ENCODE measurements at regions not wholly inside any gene's neighbourhood (a gene's known extent, or its start where the extent isn't known, plus 50 kb on each side); places are given as distances from the start of the nearest gene placed in this dataset.

DNA sequence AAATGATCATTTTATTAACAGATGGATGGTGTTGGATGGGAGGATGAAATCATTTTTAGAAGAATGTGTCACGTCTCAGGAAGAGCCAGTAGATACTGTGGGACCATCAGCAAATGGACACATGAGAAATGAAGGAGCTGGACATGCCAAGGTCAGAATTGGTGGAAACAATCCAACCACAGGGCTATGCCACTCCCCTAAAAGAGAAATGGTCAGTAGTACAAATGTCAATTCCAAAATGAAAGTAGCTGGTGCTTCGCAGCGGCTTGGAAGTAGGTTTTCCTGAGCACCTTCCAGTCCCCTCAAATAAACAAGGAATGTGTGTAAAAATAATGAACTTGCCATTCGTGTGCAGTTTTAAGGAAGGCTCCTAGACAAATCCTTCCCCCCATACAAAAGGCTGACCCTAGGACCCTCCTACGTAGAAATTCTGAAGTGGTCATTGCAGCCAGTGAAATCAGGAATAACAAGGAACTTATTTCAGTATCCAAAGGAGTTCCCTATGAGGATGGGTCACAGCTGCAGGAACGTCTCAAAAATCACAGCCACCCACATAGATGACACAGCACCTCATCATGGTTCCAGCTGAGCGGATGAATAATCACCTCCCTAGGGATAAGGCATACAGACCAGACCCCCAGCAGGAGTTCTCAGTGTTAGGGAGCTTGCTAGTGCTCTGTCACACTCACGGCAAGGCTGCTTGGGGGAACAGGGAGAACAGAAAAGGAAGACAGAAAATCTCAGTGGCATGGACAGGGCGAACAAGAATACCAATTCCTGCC is 239.2 kb downstream of the HS3ST3A1 start:
- ChIA-PET CTCF (interaction anchor here (1.5 kb wide), 1 partner anchor 13 kb away, joined by 5 read pairs; no protein-coding TSS in a partner anchor), POLR2A (no interaction called here)
- Histone ChIP-seq H3K27me3 (ENCODE audit: control insufficient read depth, insufficient read depth, low read length) (no peaks in the 10 kb centered on the region), H3K4me3 (ENCODE audit: low read depth, low read length) (no peak overlapping the region), H3K36me3 (ENCODE audit: control insufficient read depth, insufficient read depth, low read length) (no peaks in the 10 kb centered on the region)
- DNase-seq (ENCODE audit: low read depth), result no peak
- no peak for TF ChIP-seq CTCF (IDR thresholded peaks at IDR 0.05; ENCODE audit: insufficient read depth, low read depth, low read length)

- H3K36me3 ChIP-seq (ENCODE audit: control insufficient read depth, insufficient read depth, low read length), result no peaks in the 10 kb centered on the region
- ChIA-PET POLR2A (no interaction called here), CTCF (no interaction called here)
- no peak for DNase-seq (ENCODE audit: low read depth)
- H3K27me3 ChIP-seq (ENCODE audit: control insufficient read depth, insufficient read depth, low read length), result no peaks in the 10 kb centered on the region
- no peak overlapping the region for H3K4me3 ChIP-seq (ENCODE audit: low read depth, low read length)
- no peak for TF ChIP-seq CTCF (IDR thresholded peaks at IDR 0.05; ENCODE audit: insufficient read depth, low read depth, low read length)
Measured at GRCh38 chr17:13359774-13360173, 242.0 kb downstream of the HS3ST3A1 start.

GRCh38 chr17:13355054-13355453 is 246.7 kb downstream of the HS3ST3A1 start:
- TF ChIP-seq CTCF (IDR thresholded peaks at IDR 0.05; ENCODE audit: insufficient read depth, low read depth, low read length), result no peak
- H3K36me3 ChIP-seq (ENCODE audit: control insufficient read depth, insufficient read depth, low read length), result no peaks in the 10 kb centered on the region
- CTCF ChIA-PET, result interaction anchor here (0.6 to 1.0 kb wide), 2 partner anchors 11 to 29 kb away, joined by 3 to 4 read pairs; no protein-coding TSS in a partner anchor

DNA sequence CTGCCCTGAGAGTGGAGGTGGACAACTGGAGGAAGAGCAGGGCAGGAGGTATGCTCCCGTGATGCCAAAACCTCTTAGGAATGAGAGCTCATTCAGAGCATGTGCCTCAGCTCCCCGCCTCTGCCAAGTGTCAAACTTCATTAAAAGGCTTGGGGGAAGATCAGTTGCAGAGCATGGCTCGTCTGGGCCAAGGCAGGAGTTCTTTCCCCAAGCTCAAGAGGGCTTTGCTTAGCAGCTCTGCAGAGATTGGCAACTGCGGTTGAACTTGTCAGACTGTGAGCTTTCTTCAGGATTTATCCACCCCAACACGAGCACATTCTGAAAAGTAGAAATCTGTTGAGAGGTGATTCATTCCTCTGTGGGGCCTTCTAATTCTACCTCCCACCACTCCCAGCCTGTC is 248.1 kb downstream of the HS3ST3A1 start:
- Histone ChIP-seq H3K4me3 (ENCODE audit: low read depth, low read length) (no peak overlapping the region), H3K27me3 (ENCODE audit: control insufficient read depth, insufficient read depth, low read length) (no peaks in the 10 kb centered on the region), H3K36me3 (ENCODE audit: control insufficient read depth, insufficient read depth, low read length) (no peaks in the 10 kb centered on the region)
- POLR2A ChIA-PET, result interaction anchor here (0.5 kb wide), 1 partner anchor 197 kb away, joined by 7 read pairs; no protein-coding TSS in a partner anchor
- CTCF ChIA-PET, result interaction anchor here (0.9 kb wide), 1 partner anchor 1111 kb away, joined by 3 read pairs; no protein-coding TSS in a partner anchor
- DNase-seq (ENCODE audit: low read depth), result no peak
- no peak for TF ChIP-seq CTCF (IDR thresholded peaks at IDR 0.05; ENCODE audit: insufficient read depth, low read depth, low read length)

More at GRCh38 chr17:13355054-13355453, 246.7 kb downstream of the HS3ST3A1 start:
- Histone ChIP-seq H3K4me3 (ENCODE audit: low read depth, low read length) (no peak overlapping the region), H3K27me3 (ENCODE audit: control insufficient read depth, insufficient read depth, low read length) (no peaks in the 10 kb centered on the region)
- no peak for DNase-seq (ENCODE audit: low read depth)
- POLR2A ChIA-PET, result no interaction called here

- H3K27me3 ChIP-seq (ENCODE audit: control insufficient read depth, insufficient read depth, low read length), result no peaks in the 10 kb centered on the region
- H3K36me3 ChIP-seq (ENCODE audit: control insufficient read depth, insufficient read depth, low read length), result no peaks in the 10 kb centered on the region
- no peak for DNase-seq (ENCODE audit: low read depth)
- no peak for TF ChIP-seq CTCF (IDR thresholded peaks at IDR 0.05; ENCODE audit: insufficient read depth, low read depth, low read length)
- CTCF ChIA-PET, result interaction anchor here (0.9 kb wide), 1 partner anchor 1112 kb away, joined by 3 read pairs; no protein-coding TSS in a partner anchor
- POLR2A ChIA-PET, result interaction anchor here (0.5 kb wide), 1 partner anchor 197 kb away, joined by 7 read pairs; no protein-coding TSS in a partner anchor
- no peak overlapping the region for H3K4me3 ChIP-seq (ENCODE audit: low read depth, low read length)
Measured at GRCh38 chr17:13352747-13353415, 248.8 kb downstream of the HS3ST3A1 start.
